Thyroid gland (tissue), 4 donors: ENCODE measurements at regions not wholly inside any gene's neighbourhood (a gene's known extent, or its start where the extent isn't known, plus 50 kb on each side); places are given as distances from the start of the nearest gene placed in this dataset.

ENCODE experiments used
- DNase-seq, 2 donors: peaks; one replicate each; pipeline ENCODE4 v3.0.0-alpha.2; 2019
- H3K27ac ChIP-seq, 3 donors: fragments of 200-600 bp; sonication (generic); 1 replicate in 2 of 3; 2 replicates in 1 of 3; pipeline ENCODE4 v1.5.1; 2016 to 2019; ENCODE audit warnings: mild to moderate bottlenecking in 1 of 3, moderate library complexity in 1 of 3
- H3K27me3 ChIP-seq: fragments of 200-600 bp; sonication (generic); one replicate; pipeline ENCODE4 v1.5.1; 2019
- H3K36me3 ChIP-seq, 2 donors: fragments of 200-600 bp; sonication (generic); one replicate each; pipeline ENCODE4 v1.5.1; 2016 to 2019
- H3K4me1 ChIP-seq, 2 donors: fragments of 200-600 bp; sonication (generic); one replicate each; pipeline ENCODE4 v1.5.1; 2017 to 2019
- H3K4me3 ChIP-seq, 3 donors: fragments of 200-600 bp; sonication (generic); replicated peaks in 1 of 3; 1 replicate in 2 of 3; 2 replicates in 1 of 3; pipeline ENCODE4 v1.5.1; 2016; ENCODE audit warnings: mild to moderate bottlenecking in 1 of 3
- H3K9me3 ChIP-seq: fragments of 200-600 bp; sonication (generic); one replicate; pipeline ENCODE4 v1.5.1; 2017
- POLR2A ChIP-seq, 2 donors: fragments of 450-650 bp; IDR thresholded peaks; one replicate each; pipeline ENCODE4 v1.6.1; 2017; ENCODE audit warnings: antibody characterized with exemption in 2 of 2, mild to moderate bottlenecking in 2 of 2, moderate library complexity in 1 of 2
- WGBS, 2 donors: methylation state at CpG; one replicate each; pipeline ENCODE4 v1.1.5; 2017; 5-methylcytosine and 5-hydroxymethylcytosine counted together
- intact Hi-C: fragments of 100-400 bp; cut with DNase I; formaldehyde crosslinking; loops from one replicate; pipeline ENCODE4 v1.15.1; 2023
- TF ChIP-seq, protein P1 (sequence below), 6 experiments: fragments of 200-600 bp in 3 of 6; fragments of 450-650 bp in 3 of 6; sonication (generic) in 3 of 6; IDR thresholded peaks; one replicate each; pipeline ENCODE4 v1.5.1; 2016 to 2019; ENCODE audit warnings: antibody characterized with exemption in 6 of 6, mild to moderate bottlenecking in 2 of 6, inconsistent platforms in 1 of 6, moderate library complexity in 1 of 6

DNA sequence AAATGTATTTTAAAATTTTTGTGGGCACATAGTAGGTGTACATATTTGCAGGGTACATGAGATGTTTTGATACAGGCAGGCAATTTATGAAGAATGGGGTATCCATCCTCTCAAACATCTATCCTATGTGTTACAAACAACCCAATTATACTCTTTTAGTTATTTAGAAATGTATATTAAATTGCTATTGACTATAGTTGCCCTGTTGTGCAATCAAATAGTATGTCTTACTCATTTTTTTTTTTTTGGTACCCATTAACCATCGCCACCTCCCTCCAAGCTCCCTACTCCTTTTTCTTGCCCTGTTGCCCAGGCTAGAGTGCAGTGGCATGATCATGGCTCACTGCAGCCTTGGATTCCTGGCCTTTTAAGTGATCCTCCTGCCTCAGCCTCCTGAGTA, 128.1 kb downstream of the BAMBI start:
- DNase-seq, result no peak
- WGBS, 2 donors, result 96 to 97% methylated on average over 1 of the region's 1 CpG
- TF ChIP-seq POLR2A (IDR thresholded peaks at IDR 0.05), result no peak
- TF ChIP-seq, protein P1, sequence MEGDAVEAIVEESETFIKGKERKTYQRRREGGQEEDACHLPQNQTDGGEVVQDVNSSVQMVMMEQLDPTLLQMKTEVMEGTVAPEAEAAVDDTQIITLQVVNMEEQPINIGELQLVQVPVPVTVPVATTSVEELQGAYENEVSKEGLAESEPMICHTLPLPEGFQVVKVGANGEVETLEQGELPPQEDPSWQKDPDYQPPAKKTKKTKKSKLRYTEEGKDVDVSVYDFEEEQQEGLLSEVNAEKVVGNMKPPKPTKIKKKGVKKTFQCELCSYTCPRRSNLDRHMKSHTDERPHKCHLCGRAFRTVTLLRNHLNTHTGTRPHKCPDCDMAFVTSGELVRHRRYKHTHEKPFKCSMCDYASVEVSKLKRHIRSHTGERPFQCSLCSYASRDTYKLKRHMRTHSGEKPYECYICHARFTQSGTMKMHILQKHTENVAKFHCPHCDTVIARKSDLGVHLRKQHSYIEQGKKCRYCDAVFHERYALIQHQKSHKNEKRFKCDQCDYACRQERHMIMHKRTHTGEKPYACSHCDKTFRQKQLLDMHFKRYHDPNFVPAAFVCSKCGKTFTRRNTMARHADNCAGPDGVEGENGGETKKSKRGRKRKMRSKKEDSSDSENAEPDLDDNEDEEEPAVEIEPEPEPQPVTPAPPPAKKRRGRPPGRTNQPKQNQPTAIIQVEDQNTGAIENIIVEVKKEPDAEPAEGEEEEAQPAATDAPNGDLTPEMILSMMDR (IDR thresholded peaks at IDR 0.05), result no peak
- Histone ChIP-seq H3K36me3 (no peaks in the 10 kb centered on the region), H3K27me3 (no peaks in the 10 kb centered on the region), H3K4me3 (no peak overlapping the region), H3K27ac (no peak overlapping the region), H3K4me1 (peaks cover 0 to 3% of the 10 kb centered on the region in 2 donors), H3K9me3 (no peaks in the 10 kb centered on the region)
- intact Hi-C loops, result no loop called here

DNA sequence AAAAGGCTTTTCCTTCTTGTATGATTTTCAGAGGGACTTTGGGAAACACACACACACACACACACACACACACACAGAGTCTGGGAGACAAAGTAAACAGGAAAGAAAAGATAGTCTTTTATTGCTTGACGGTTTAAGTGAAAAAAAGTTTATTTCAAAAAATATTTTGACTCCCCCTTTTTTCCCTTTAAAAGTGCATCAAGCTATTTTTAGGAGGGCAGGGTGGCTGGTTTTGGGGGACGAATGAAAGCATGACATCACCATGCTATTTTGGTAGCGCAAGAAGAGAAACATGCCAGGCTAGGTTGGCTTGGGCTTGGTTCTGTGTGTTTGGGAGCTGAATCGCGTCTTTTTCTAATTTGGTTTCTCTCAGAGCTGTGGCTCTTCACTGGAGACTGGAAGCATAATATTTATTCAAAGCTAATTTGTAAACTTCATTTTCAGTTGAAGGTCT, 129.2 kb downstream of the BAMBI start:
- 38 to 41% methylated on average over 5 of the region's 5 CpGs for WGBS, 2 donors
- intact Hi-C loops, result no loop called here
- Histone ChIP-seq H3K27me3 (no peaks in the 10 kb centered on the region), H3K36me3 (no peaks in the 10 kb centered on the region), H3K4me3 (no peak overlapping the region), H3K4me1 (peaks cover 0 to 3% of the 10 kb centered on the region in 2 donors), H3K27ac (no peak overlapping the region), H3K9me3 (no peaks in the 10 kb centered on the region)
- no peak for DNase-seq
- TF ChIP-seq POLR2A (IDR thresholded peaks at IDR 0.05), result no peak
- TF ChIP-seq, protein P1 (IDR thresholded peaks at IDR 0.05), result no peak

DNA sequence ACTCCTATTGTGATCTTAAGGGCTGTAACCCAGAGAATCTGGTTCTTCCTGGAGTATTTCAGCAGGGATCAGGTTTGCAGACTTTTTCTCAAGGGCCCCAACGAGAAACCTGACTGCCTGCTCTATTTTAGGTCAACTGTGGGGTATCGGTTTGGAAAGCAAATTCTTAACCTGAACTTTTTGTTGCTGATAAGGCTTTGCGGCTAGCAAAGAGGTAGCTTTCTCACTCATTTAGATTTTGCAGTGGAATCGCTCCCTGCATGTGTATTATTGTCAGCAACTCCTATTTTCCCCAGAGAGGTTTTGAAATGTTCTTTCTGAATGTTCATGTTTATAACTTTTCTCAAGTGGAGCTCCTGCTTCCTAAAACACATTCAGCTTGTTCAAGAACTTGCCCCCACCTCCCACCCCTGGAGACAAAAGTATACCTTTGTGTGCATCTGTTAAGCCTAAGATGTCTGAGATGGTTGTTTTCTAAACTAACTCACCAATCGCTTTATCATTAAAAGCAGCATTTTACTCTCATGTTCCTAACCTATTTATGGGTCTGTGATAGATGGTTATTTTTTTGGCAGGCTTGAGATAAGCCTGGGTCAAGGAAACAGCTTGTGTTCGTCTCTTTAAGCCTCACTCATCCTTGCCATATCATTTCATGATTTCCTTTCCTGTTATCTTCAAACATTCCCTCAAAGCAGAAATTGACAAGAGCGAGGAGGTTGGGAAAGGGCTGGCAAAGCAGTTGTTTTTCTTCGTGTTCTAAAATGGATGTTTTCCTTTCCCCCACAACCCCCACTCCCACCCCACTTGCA, 129.8 kb downstream of the BAMBI start:
- Histone ChIP-seq H3K9me3 (no peaks in the 10 kb centered on the region), H3K27me3 (no peaks in the 10 kb centered on the region), H3K4me1 (peaks cover 0 to 3% of the 10 kb centered on the region in 2 donors), H3K27ac (no peak overlapping the region), H3K36me3 (no peaks in the 10 kb centered on the region), H3K4me3 (no peak overlapping the region)
- 55 to 59% methylated on average over 8 of the region's 8 CpGs for WGBS, 2 donors
- TF ChIP-seq POLR2A (IDR thresholded peaks at IDR 0.05), result no peak
- TF ChIP-seq, protein P1 (IDR thresholded peaks at IDR 0.05), result no peak
- intact Hi-C loops, result no loop called here
- no peak for DNase-seq

DNA sequence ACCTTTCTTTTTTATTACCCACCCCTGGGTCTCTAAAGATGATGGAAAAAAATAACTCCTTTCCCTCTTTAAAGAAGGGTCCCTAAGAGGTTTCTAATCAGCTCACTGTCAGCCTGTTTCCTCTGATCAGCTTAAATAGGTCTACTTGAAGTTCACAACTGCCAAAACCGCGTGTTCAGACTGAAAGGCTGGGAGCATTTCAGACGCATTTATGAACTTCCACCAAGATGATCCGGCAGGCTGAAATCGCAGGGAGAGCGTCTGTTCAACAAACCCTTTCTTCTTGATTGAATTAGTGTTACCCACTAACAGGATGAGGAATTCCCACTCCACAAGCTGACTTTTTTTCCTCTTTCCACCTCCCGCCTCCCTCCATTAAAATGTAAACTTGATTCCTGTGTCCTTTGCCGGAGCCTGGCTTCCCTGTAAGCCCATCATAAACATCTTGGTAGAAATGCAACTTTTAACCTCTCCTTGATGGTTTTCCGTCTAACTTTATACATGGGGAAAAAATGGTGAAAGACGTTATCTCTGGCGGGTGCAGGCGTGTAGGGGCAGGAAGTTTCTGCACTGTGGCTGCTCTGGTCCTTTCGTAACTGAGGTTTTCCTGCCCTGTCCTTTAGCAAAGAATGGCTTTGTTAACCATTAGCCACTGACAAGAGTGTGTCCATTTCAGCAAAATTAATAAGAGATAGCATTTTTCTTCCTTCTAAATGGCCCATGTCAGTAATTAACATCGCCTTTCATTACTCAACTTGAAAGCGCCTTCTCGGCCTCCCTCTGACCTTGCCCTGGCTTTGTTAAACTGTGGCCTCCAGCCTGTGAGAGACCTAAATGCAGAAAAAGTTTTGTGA, 130.7 kb downstream of the BAMBI start:
- TF ChIP-seq POLR2A (IDR thresholded peaks at IDR 0.05), result no peak
- TF ChIP-seq, protein P1 (IDR thresholded peaks at IDR 0.05), result no peak
- Histone ChIP-seq H3K9me3 (no peaks in the 10 kb centered on the region), H3K27ac (no peak overlapping the region), H3K4me1 (peaks cover 0 to 3% of the 10 kb centered on the region in 2 donors), H3K4me3 (no peak overlapping the region), H3K36me3 (no peaks in the 10 kb centered on the region), H3K27me3 (no peaks in the 10 kb centered on the region)
- intact Hi-C loops, result no loop called here
- DNase-seq, result no peak
- WGBS, 2 donors, result 71 to 73% methylated on average over 16 of the region's 16 CpGs

DNA sequence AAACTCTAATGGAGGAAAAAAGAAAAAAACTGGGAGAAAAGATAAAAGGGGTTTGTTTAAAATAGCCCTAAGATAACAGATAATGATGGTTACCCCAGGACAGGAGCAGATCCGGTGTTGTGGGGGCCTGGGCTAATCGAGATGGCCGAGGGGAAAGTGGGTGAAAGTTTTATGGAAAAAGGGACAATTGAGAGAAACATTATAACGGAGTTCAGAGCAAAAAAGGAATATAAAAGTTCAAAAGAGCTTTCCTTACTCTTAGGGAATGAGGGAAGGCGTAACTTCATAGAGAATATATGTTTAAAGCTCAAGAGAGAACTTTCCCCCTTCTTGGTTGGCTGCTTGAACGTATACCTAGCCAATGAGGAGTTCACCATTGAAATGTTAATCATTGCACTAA, 131.4 kb downstream of the BAMBI start:
- no peak overlapping the region for H3K27ac ChIP-seq
- intact Hi-C loops, result no loop called here
- no peaks in the 10 kb centered on the region for H3K9me3 ChIP-seq
- WGBS, 2 donors, result 87 to 92% methylated on average over 6 of the region's 6 CpGs
- no peak for TF ChIP-seq POLR2A (IDR thresholded peaks at IDR 0.05)
- TF ChIP-seq, protein P1 (IDR thresholded peaks at IDR 0.05), result no peak
- H3K36me3 ChIP-seq, result no peaks in the 10 kb centered on the region
- no peak for DNase-seq
- no peaks in the 10 kb centered on the region for H3K27me3 ChIP-seq
- peaks cover 0 to 3% of the 10 kb centered on the region in 2 donors for H3K4me1 ChIP-seq
- no peak overlapping the region for H3K4me3 ChIP-seq
